ENCODE measurements at regions not wholly inside any gene's neighbourhood (a gene's known extent, or its start where the extent isn't known, plus 50 kb on each side); places are given as distances from the start of the nearest gene placed in this dataset.

- H3K4me3 ChIP-seq (ENCODE audit: low read length), result no peak overlapping the region
- no peaks in the 10 kb centered on the region for H3K9me2 ChIP-seq (replicated peaks; ENCODE audit: control insufficient read depth, low read length)
- H3K9me3 ChIP-seq (ENCODE audit: control insufficient read depth, insufficient read depth, low read length), result no peaks in the 10 kb centered on the region
- no peak overlapping the region for H3K27ac ChIP-seq (ENCODE audit: low read depth, low read length)
- H3K4me1 ChIP-seq (ENCODE audit: control insufficient read depth, low read length), result no peaks in the 10 kb centered on the region
- TF ChIP-seq, protein P1, sequence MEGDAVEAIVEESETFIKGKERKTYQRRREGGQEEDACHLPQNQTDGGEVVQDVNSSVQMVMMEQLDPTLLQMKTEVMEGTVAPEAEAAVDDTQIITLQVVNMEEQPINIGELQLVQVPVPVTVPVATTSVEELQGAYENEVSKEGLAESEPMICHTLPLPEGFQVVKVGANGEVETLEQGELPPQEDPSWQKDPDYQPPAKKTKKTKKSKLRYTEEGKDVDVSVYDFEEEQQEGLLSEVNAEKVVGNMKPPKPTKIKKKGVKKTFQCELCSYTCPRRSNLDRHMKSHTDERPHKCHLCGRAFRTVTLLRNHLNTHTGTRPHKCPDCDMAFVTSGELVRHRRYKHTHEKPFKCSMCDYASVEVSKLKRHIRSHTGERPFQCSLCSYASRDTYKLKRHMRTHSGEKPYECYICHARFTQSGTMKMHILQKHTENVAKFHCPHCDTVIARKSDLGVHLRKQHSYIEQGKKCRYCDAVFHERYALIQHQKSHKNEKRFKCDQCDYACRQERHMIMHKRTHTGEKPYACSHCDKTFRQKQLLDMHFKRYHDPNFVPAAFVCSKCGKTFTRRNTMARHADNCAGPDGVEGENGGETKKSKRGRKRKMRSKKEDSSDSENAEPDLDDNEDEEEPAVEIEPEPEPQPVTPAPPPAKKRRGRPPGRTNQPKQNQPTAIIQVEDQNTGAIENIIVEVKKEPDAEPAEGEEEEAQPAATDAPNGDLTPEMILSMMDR (IDR thresholded peaks at IDR 0.05; ENCODE audit: low read depth, low read length, poor library complexity, severe bottlenecking), result no peak
- no peak for TF ChIP-seq EZH2phosphoT487 (IDR thresholded peaks at IDR 0.05; ENCODE audit: borderline replicate concordance, low read length)
- no peaks in the 10 kb centered on the region for H3K36me3 ChIP-seq (ENCODE audit: control insufficient read depth, low read length)
- H4K20me1 ChIP-seq (ENCODE audit: control insufficient read depth, insufficient read depth, low read depth, low read length), result no peaks in the 10 kb centered on the region
- no peak overlapping the region for H3K4me2 ChIP-seq (ENCODE audit: low read length)
- no peaks in the 10 kb centered on the region for H3F3A ChIP-seq (ENCODE audit: control insufficient read depth, insufficient read depth)
- no peaks in the 10 kb centered on the region for H3K79me2 ChIP-seq (ENCODE audit: control insufficient read depth, low read length)
- no peaks in the 10 kb centered on the region for H3K27me3 ChIP-seq (ENCODE audit: control insufficient read depth, low read length)
Observed at GRCh38 chr9:108277216-108277615, 578.6 kb downstream of the ACTL7B start.

DNA sequence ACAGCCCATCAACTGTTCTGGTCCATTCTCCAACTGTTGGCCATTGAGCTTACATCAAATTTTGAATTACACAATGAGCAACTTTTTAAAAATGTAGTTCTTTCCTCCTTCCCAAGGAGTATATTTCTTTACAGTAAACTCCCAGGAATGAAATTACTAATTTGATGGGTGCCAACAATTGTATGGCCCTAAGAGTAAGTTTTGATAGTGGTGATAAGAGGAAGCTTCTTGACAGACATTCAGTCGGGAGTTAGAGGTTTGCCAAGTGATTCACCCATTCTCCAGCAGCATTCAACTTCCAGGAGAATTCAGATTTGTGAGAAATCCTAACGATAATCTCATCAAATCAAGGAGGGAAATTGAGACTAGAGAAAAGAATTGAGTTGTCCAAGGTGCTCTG lies 579.9 kb downstream of the ACTL7B start:
- Histone ChIP-seq H3K9me3 (ENCODE audit: control insufficient read depth, insufficient read depth, low read length) (no peaks in the 10 kb centered on the region), H3K27ac (ENCODE audit: low read depth, low read length) (no peak overlapping the region), H3F3A (ENCODE audit: control insufficient read depth, insufficient read depth) (no peaks in the 10 kb centered on the region), H3K4me2 (ENCODE audit: low read length) (no peak overlapping the region), H3K4me1 (ENCODE audit: control insufficient read depth, low read length) (no peaks in the 10 kb centered on the region), H3K27me3 (ENCODE audit: control insufficient read depth, low read length) (no peaks in the 10 kb centered on the region), H3K79me2 (ENCODE audit: control insufficient read depth, low read length) (no peaks in the 10 kb centered on the region), H3K9me2 (replicated peaks; ENCODE audit: control insufficient read depth, low read length) (no peaks in the 10 kb centered on the region), H4K20me1 (ENCODE audit: control insufficient read depth, insufficient read depth, low read depth, low read length) (no peaks in the 10 kb centered on the region), H3K4me3 (ENCODE audit: low read length) (no peak overlapping the region), H3K36me3 (ENCODE audit: control insufficient read depth, low read length) (no peaks in the 10 kb centered on the region)
- no peak for TF ChIP-seq EZH2phosphoT487 (IDR thresholded peaks at IDR 0.05; ENCODE audit: borderline replicate concordance, low read length)
- TF ChIP-seq, protein P1 (IDR thresholded peaks at IDR 0.05; ENCODE audit: low read depth, low read length, poor library complexity, severe bottlenecking), result no peak

DNA sequence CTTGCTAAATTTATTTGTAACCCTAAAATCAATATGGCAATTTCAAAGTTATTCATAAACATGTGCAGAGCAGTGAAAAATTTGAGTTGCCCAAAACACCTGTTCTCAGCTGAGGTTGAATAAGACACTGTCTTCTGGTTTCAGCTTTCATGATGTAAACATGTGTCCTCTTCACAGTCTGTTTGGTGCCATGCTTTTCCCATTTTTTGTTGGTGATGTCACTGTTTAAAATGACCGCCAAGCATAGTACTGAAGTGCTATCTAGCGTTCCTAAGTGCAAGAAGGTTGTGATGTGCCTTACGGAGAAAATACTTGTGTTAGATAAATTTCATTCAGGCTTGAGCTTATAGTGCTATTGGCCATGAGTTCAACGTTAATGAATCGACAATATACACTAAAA lies 580.8 kb downstream of the ACTL7B start:
- H3K4me3 ChIP-seq (ENCODE audit: low read length), result no peak overlapping the region
- no peak overlapping the region for H3K27ac ChIP-seq (ENCODE audit: low read depth, low read length)
- H3K4me1 ChIP-seq (ENCODE audit: control insufficient read depth, low read length), result no peaks in the 10 kb centered on the region
- no peaks in the 10 kb centered on the region for H3F3A ChIP-seq (ENCODE audit: control insufficient read depth, insufficient read depth)
- H4K20me1 ChIP-seq (ENCODE audit: control insufficient read depth, insufficient read depth, low read depth, low read length), result no peaks in the 10 kb centered on the region
- no peak overlapping the region for H3K4me2 ChIP-seq (ENCODE audit: low read length)
- H3K79me2 ChIP-seq (ENCODE audit: control insufficient read depth, low read length), result no peaks in the 10 kb centered on the region
- no peak for TF ChIP-seq EZH2phosphoT487 (IDR thresholded peaks at IDR 0.05; ENCODE audit: borderline replicate concordance, low read length)
- TF ChIP-seq, protein P1 (IDR thresholded peaks at IDR 0.05; ENCODE audit: low read depth, low read length, poor library complexity, severe bottlenecking), result no peak
- no peaks in the 10 kb centered on the region for H3K36me3 ChIP-seq (ENCODE audit: control insufficient read depth, low read length)
- H3K27me3 ChIP-seq (ENCODE audit: control insufficient read depth, low read length), result no peaks in the 10 kb centered on the region
- no peaks in the 10 kb centered on the region for H3K9me2 ChIP-seq (replicated peaks; ENCODE audit: control insufficient read depth, low read length)
- H3K9me3 ChIP-seq (ENCODE audit: control insufficient read depth, insufficient read depth, low read length), result no peaks in the 10 kb centered on the region

DNA sequence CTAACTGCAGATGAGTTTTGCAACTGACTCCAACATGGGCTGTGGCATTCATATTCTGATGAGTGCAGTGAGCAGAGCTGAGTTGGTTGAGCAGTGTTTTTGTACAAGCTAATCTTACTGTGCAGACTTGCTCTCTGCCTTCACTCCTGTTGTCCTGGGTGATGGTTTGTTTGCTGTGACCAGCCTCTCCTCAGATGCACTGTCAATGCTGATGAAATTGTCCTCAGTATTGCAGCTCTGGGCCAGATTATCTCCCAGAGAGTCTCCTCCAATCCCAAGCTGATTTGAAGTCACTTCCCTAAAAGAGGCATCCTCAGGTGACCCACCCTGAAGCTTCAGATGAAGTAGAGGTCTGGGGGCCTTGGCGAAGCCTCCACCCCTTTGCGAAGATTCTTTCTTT lies 581.8 kb downstream of the ACTL7B start:
- H3K4me2 ChIP-seq (ENCODE audit: low read length), result no peak overlapping the region
- H3F3A ChIP-seq (ENCODE audit: control insufficient read depth, insufficient read depth), result no peaks in the 10 kb centered on the region
- H3K4me3 ChIP-seq (ENCODE audit: low read length), result no peak overlapping the region
- no peaks in the 10 kb centered on the region for H3K4me1 ChIP-seq (ENCODE audit: control insufficient read depth, low read length)
- TF ChIP-seq, protein P1 (IDR thresholded peaks at IDR 0.05; ENCODE audit: low read depth, low read length, poor library complexity, severe bottlenecking), result no peak
- TF ChIP-seq EZH2phosphoT487 (IDR thresholded peaks at IDR 0.05; ENCODE audit: borderline replicate concordance, low read length), result no peak
- no peaks in the 10 kb centered on the region for H3K36me3 ChIP-seq (ENCODE audit: control insufficient read depth, low read length)
- H3K27me3 ChIP-seq (ENCODE audit: control insufficient read depth, low read length), result no peaks in the 10 kb centered on the region
- no peaks in the 10 kb centered on the region for H3K79me2 ChIP-seq (ENCODE audit: control insufficient read depth, low read length)
- no peaks in the 10 kb centered on the region for H3K9me2 ChIP-seq (replicated peaks; ENCODE audit: control insufficient read depth, low read length)
- no peaks in the 10 kb centered on the region for H4K20me1 ChIP-seq (ENCODE audit: control insufficient read depth, insufficient read depth, low read depth, low read length)
- no peak overlapping the region for H3K27ac ChIP-seq (ENCODE audit: low read depth, low read length)
- H3K9me3 ChIP-seq (ENCODE audit: control insufficient read depth, insufficient read depth, low read length), result no peaks in the 10 kb centered on the region
